Naive B cell (primary cell): ENCODE measurements at regions not wholly inside any gene's neighbourhood (a gene's known extent, or its start where the extent isn't known, plus 50 kb on each side); places are given as distances from the start of the nearest gene placed in this dataset.

Experiments used
- ATAC-seq, 2 donors: fragments of 150-1000 bp; cut with Tn5 transposase; 2 replicates each; pipeline ENCODE4 v1.10.0; 2021; ENCODE audit warnings: low read depth in 2 of 2, mild to moderate bottlenecking in 2 of 2, moderate library complexity in 2 of 2
- DNase-seq: peaks from one replicate; pipeline ENCODE4 v3.0.0; 2022
- H3K27ac Mint-ChIP-seq, 6 donors: one replicate each; pipeline ENCODE4 v1.8.0; 2020 to 2022; ENCODE audit warnings: mild to moderate bottlenecking in 6 of 6, mixed read lengths in 6 of 6, moderate library complexity in 5 of 6, inconsistent platforms in 2 of 6
- H3K27me3 Mint-ChIP-seq, 3 donors: one replicate each; pipeline ENCODE4 v1.8.0; 2021 to 2022; ENCODE audit warnings: mixed read lengths in 3 of 3, mild to moderate bottlenecking in 1 of 3
- H3K36me3 Mint-ChIP-seq, 2 donors: one replicate each; pipeline ENCODE4 v1.8.0; 2020 to 2022; ENCODE audit warnings: mixed read lengths in 2 of 2, inconsistent platforms in 1 of 2, mild to moderate bottlenecking in 1 of 2
- H3K4me1 Mint-ChIP-seq, 3 donors: one replicate each; pipeline ENCODE4 v1.8.0; 2020 to 2022; ENCODE audit warnings: mixed read lengths in 3 of 3, inconsistent platforms in 1 of 3, mild to moderate bottlenecking in 1 of 3, moderate library complexity in 1 of 3
- H3K4me3 Mint-ChIP-seq, 8 donors: one replicate each; pipeline ENCODE4 v1.8.0; 2020 to 2022; ENCODE audit warnings: mild to moderate bottlenecking in 8 of 8, mixed read lengths in 8 of 8, moderate library complexity in 8 of 8, inconsistent platforms in 2 of 8
- H3K9me3 Mint-ChIP-seq, 7 donors: one replicate each; pipeline ENCODE4 v1.8.0; 2020 to 2022; ENCODE audit warnings: mixed read lengths in 7 of 7, mild to moderate bottlenecking in 5 of 7, inconsistent platforms in 2 of 7, moderate library complexity in 1 of 7

DNA sequence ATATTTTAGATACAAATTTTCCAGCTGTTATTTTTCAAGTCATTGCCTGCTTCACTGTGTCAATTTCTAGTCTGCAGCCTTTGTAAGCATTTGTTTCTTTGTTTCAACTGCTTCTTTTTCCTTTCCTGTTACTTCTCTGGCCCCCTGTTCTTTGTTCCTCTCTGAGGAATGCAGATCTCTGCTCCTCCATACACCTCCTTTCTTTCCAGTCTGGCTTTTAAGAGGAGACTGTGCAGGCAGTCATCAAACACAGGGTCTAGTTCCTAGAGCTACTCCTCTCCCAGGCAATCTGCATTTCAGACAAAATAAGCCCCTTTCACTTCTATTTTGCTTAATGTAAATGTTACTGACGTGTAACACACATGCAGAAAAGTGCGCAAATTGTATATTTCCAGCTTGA lies 502.9 kb downstream of the PDCD6IP start:
- Mint-ChIP-seq H3K4me3 (no peak overlapping the region), H3K36me3 (peaks cover 0 to 8% of the 10 kb centered on the region in 2 donors), H3K4me1 (peaks cover 3 to 15% (median 4%) of the 10 kb centered on the region in 3 donors), H3K27ac (peak overlapping the region in 2 of 6 donors; percentile 12 to 57), H3K9me3 (peaks cover 0 to 9% (median 2%) of the 10 kb centered on the region in 7 donors), H3K27me3 (no peaks in the 10 kb centered on the region)
- ATAC-seq (no peak), DNase-seq (no peak)

DNA sequence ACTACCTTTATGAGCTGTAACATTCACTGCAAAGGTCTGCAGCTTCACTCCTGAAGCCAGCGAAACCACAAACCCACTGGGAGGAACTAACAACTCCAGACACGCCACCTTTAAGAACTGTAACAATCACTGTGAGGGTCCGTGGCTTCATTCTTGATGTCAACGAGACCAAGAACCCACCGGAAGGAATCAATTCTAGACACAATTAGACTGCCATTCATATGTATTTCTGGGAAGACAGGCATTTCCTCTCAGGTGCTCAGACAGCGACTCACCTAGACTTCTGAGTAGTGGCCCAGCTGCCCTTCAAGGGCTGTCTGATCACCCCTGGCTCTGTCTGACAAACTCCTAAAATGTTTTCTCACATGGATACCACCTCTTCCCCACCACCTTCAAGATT lies 506.8 kb downstream of the PDCD6IP start:
- H3K4me1 Mint-ChIP-seq = peaks cover 2 to 13% (median 4%) of the 10 kb centered on the region in 3 donors
- ATAC-seq (no peak), DNase-seq (no peak)
- peaks cover 0 to 8% of the 10 kb centered on the region in 2 donors for H3K36me3 Mint-ChIP-seq
- peak overlapping the region in 1 of 8 donors; percentile 57 for H3K4me3 Mint-ChIP-seq
- peaks cover 4 to 24% (median 13%) of the 10 kb centered on the region in 7 donors for H3K9me3 Mint-ChIP-seq
- H3K27ac Mint-ChIP-seq = peak overlapping the region in 1 of 6 donors; percentile 76
- H3K27me3 Mint-ChIP-seq = no peaks in the 10 kb centered on the region

DNA sequence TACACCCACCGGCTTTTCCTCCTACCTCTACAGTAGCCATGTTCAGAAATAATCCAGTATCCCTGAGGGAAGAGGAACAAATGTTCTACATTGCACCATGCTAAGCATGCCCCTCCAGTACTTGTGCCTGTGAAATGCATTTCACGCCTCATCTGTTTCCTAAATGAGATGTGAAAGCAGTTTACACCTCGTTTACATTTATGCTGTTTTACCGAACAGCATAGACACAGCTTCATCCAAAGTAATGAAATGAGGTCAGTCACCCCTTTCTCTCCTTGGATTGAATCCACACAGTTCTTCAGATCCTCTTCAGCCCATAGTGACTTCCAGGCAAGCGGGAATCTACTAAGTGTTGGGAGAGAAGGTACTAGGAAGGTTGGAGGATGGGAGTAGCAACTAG lies 514.3 kb downstream of the PDCD6IP start:
- H3K4me3 Mint-ChIP-seq = peak overlapping the region in 4 of 8 donors; percentile 7 to 65 (median 18)
- DNase-seq (no peak), ATAC-seq (no peak)
- peaks cover 9 to 10% of the 10 kb centered on the region in 2 donors for H3K36me3 Mint-ChIP-seq
- H3K4me1 Mint-ChIP-seq = peaks cover 8 to 14% (median 11%) of the 10 kb centered on the region in 3 donors
- peak overlapping the region in 3 of 6 donors; percentile 36 to 61 (median 47) for H3K27ac Mint-ChIP-seq
- peaks cover 10 to 31% (median 17%) of the 10 kb centered on the region in 7 donors for H3K9me3 Mint-ChIP-seq
- no peaks in the 10 kb centered on the region for H3K27me3 Mint-ChIP-seq

DNA sequence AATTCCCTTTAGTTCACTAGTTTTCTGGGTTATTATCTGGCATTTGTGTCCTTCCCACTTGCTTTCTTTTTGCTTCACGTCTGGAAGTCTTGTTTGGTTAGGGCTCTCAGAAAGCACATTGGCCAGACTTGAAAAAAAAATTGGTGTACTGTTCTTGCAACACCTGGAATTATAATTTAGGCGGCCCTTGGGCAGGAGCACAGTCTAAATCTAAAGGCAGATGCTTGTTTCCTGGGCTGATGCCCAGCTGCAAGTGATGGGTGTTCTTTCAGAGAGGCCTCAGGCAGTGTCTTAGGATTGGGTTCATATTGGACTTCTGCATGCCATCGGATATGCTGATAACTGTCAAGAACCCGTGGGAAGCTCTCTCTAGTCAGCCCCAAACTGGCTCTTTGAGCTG lies 521.5 kb downstream of the PDCD6IP start:
- no peak for DNase-seq
- no peak overlapping the region for H3K4me3 Mint-ChIP-seq

GRCh38 chr3:34323517-34323916 lies 525.1 kb downstream of the PDCD6IP start:
- ATAC-seq (no peak), DNase-seq (no peak)
- peaks cover 4 to 7% of the 10 kb centered on the region in 2 donors for H3K36me3 Mint-ChIP-seq
- peak overlapping the region in 2 of 6 donors; percentile 7 to 20 for H3K27ac Mint-ChIP-seq
- H3K9me3 Mint-ChIP-seq = peaks cover 0 to 9% (median 0%) of the 10 kb centered on the region in 7 donors
- H3K27me3 Mint-ChIP-seq = no peaks in the 10 kb centered on the region
- H3K4me3 Mint-ChIP-seq = no peak overlapping the region
- H3K4me1 Mint-ChIP-seq = peaks cover 9 to 15% (median 14%) of the 10 kb centered on the region in 3 donors

More for the DNA sequence above, 521.5 kb downstream of the PDCD6IP start:
- ATAC-seq = no peak
- no peak overlapping the region for H3K27ac Mint-ChIP-seq
- peaks cover 19 to 26% of the 10 kb centered on the region in 2 donors for H3K36me3 Mint-ChIP-seq
- H3K27me3 Mint-ChIP-seq = no peaks in the 10 kb centered on the region
- peaks cover 9 to 15% (median 14%) of the 10 kb centered on the region in 3 donors for H3K4me1 Mint-ChIP-seq
- peaks cover 11 to 24% (median 14%) of the 10 kb centered on the region in 7 donors for H3K9me3 Mint-ChIP-seq

- peaks cover 0 to 5% of the 10 kb centered on the region in 2 donors for H3K36me3 Mint-ChIP-seq
- H3K4me1 Mint-ChIP-seq = no peaks in the 10 kb centered on the region
- H3K4me3 Mint-ChIP-seq = no peak overlapping the region
- peak overlapping the region in 1 of 6 donors; percentile 44 for H3K27ac Mint-ChIP-seq
- H3K27me3 Mint-ChIP-seq = no peaks in the 10 kb centered on the region
- DNase-seq (no peak), ATAC-seq (no peak)
- peaks cover 0 to 4% (median 0%) of the 10 kb centered on the region in 7 donors for H3K9me3 Mint-ChIP-seq
Measured at GRCh38 chr3:34346656-34347055, 548.2 kb downstream of the PDCD6IP start.

DNA sequence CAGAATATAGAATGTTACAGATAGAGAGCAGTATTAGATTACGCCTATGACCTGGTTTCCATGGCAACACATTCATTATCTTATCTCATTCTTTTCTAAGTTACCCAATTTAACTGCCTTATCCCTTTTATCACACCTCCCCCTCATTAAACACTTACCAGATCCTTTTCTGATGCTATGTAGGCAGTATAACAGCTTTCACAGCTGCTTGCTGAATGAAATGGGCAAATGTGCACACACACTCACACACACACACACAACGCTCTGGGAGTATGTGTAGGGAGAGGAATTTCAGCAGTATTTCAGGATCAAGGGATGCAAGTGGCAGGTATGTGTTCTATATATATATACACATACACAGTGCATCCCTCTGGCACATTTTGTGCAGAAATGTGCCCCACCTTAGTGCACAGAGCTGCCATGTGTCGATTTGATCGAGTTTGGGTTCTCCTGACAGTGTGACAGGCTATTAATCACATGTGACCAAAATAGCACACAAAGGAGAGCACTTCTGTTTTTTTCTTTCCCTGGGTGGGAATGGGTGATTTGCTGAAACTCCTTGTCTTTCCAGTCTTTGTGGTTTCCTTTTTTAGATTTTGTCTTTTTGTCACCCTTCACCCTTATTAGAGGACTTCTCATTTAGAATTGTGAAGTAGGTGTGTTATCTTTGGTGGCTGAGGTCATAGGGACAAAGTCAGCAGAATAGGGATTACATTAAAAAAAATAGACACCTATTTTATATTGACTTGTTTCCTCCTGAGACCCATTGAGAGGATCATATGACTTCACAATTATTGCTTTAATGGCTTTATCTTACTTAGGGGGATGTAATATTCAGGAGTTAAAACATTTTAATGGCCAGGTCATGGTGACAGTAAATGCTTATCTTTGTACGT lies 553.7 kb downstream of the PDCD6IP start:
- ATAC-seq = no peak
- Mint-ChIP-seq H3K4me3 (no peak overlapping the region), H3K27ac (no peak overlapping the region), H3K4me1 (no peaks in the 10 kb centered on the region), H3K27me3 (no peaks in the 10 kb centered on the region), H3K9me3 (no peaks in the 10 kb centered on the region), H3K36me3 (no peaks in the 10 kb centered on the region)
- no peak for DNase-seq

- Mint-ChIP-seq H3K27me3 (no peaks in the 10 kb centered on the region), H3K4me3 (no peak overlapping the region), H3K36me3 (no peaks in the 10 kb centered on the region), H3K9me3 (no peaks in the 10 kb centered on the region), H3K4me1 (no peaks in the 10 kb centered on the region), H3K27ac (no peak overlapping the region)
- ATAC-seq (no peak), DNase-seq (no peak)
Measured at GRCh38 chr3:34352778-34353331, 554.4 kb downstream of the PDCD6IP start.

DNA sequence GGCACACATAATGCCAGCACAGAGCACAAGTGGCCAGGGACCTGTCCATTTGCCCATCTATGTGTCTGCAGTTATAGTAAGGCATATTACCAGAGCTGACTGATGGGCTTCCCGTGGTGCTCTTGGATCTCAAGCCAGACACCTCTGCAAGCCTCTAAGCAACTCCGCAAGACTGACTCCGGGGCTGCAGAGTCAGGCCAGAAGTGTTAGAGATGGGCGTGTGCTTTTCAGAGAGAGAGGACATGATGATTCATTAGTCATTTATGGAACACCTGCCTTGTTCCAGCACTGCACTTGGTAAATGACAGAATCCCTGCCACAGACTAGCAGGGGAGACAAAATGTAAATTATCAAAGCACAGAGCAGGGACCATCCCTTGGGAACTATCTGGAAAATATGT lies 559.0 kb downstream of the PDCD6IP start:
- Mint-ChIP-seq H3K9me3 (no peaks in the 10 kb centered on the region), H3K4me3 (no peak overlapping the region), H3K27me3 (no peaks in the 10 kb centered on the region), H3K36me3 (no peaks in the 10 kb centered on the region), H3K4me1 (peaks cover 8 to 11% (median 9%) of the 10 kb centered on the region in 3 donors), H3K27ac (no peak overlapping the region)
- ATAC-seq = no peak
- no peak for DNase-seq

GRCh38 chr3:34359064-34359463 lies 560.6 kb downstream of the PDCD6IP start:
- H3K4me1 Mint-ChIP-seq = peaks cover 8 to 12% (median 12%) of the 10 kb centered on the region in 3 donors
- DNase-seq = no peak
- no peaks in the 10 kb centered on the region for H3K27me3 Mint-ChIP-seq
- H3K36me3 Mint-ChIP-seq = no peaks in the 10 kb centered on the region
- peaks cover 0 to 2% (median 0%) of the 10 kb centered on the region in 7 donors for H3K9me3 Mint-ChIP-seq
- no peak overlapping the region for H3K4me3 Mint-ChIP-seq
- no peak for ATAC-seq
- peak overlapping the region in 1 of 6 donors; percentile 57 for H3K27ac Mint-ChIP-seq

DNA sequence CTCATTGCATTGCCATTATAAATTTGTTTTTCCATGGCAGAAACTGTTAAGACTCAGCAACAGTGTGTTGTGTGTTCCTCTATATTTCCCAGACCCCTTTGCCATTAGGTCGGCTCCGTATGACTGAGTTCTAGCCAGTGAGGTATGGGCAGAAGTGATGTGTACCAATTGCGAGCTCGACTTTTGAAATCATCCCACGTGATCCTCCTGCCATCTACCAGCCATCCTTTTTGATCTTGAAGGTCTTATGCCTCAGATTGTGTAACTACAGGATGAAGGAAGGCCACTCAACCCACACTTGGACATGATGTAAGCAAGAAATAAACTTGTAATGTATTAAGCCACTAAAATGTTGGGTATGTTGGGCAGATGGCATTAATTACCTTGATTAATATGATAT lies 562.3 kb downstream of the PDCD6IP start:
- H3K4me1 Mint-ChIP-seq = peaks cover 8 to 12% (median 12%) of the 10 kb centered on the region in 3 donors
- H3K4me3 Mint-ChIP-seq = no peak overlapping the region
- ATAC-seq (no peak), DNase-seq (no peak)
- peaks cover 0 to 2% (median 0%) of the 10 kb centered on the region in 7 donors for H3K9me3 Mint-ChIP-seq
- H3K27me3 Mint-ChIP-seq = no peaks in the 10 kb centered on the region
- no peaks in the 10 kb centered on the region for H3K36me3 Mint-ChIP-seq
- H3K27ac Mint-ChIP-seq = no peak overlapping the region

DNA sequence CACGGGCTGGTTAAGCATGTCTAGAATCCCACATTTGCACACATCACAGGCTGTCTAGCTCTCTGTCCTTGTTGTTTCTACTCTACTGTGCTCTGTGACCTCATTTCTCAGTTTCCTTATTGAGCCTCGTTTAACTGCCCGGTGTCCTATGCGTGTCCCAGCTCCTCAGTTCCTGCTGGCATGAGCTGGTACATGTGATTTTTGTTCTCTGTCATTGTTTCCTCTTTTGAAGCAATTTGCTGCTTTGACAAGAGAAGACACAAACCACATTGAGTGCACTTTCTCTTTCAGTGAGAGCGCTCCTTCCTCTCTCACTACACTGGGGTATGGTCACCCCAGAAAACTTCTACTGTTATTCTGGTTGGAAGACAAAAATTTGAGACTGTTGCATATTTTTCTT lies 563.5 kb downstream of the PDCD6IP start:
- H3K27me3 Mint-ChIP-seq = no peaks in the 10 kb centered on the region
- peak overlapping the region in 4 of 6 donors; percentile 16 to 81 (median 71) for H3K27ac Mint-ChIP-seq
- H3K4me1 Mint-ChIP-seq = peaks cover 8 to 12% (median 12%) of the 10 kb centered on the region in 3 donors
- H3K36me3 Mint-ChIP-seq = no peaks in the 10 kb centered on the region
- DNase-seq (peak; percentile 20), ATAC-seq (peak; percentile 87)
- H3K9me3 Mint-ChIP-seq = peaks cover 0 to 2% (median 0%) of the 10 kb centered on the region in 7 donors
- H3K4me3 Mint-ChIP-seq = peak overlapping the region in 4 of 8 donors; percentile 13 to 57 (median 40)

- no peak for ATAC-seq
- no peak overlapping the region for H3K27ac Mint-ChIP-seq
Measured at GRCh38 chr3:34362910-34363309, 564.5 kb downstream of the PDCD6IP start.

More at GRCh38 chr3:34362910-34363309, 564.5 kb downstream of the PDCD6IP start:
- no peak overlapping the region for H3K4me3 Mint-ChIP-seq
- no peaks in the 10 kb centered on the region for H3K27me3 Mint-ChIP-seq
- H3K9me3 Mint-ChIP-seq = peaks cover 0 to 2% (median 0%) of the 10 kb centered on the region in 7 donors
- no peak for DNase-seq
- H3K4me1 Mint-ChIP-seq = peaks cover 8 to 12% (median 12%) of the 10 kb centered on the region in 3 donors
- no peaks in the 10 kb centered on the region for H3K36me3 Mint-ChIP-seq
